ENCODE measurements at regions not wholly inside any gene's neighbourhood (a gene's known extent, or its start where the extent isn't known, plus 50 kb on each side); places are given as distances from the start of the nearest gene placed in this dataset.
"Not testable (repeated sequence)": the region's sequence is repeated elsewhere in the genome, so short reads cannot be mapped to it uniquely, and the experiment has no call there.

DNA sequence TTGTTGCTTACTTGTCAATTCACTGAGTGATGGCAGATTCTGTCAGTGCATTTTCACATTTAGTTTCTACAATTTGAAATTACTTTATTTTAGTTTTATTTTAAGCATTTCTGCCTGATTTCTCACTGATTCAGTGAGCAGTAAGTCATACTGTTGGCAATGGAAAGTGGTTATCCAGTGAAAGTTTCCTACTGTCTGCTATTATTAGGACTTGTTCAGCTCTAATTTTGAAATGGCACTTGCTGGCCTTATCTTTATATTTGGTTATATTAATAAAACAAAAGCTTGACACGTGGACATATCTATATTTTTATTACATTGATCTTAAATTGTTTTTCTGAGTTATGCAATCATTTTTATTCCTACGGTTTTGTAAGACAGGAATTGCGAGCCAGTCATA, 871.8 kb upstream of the SLC35B3 start:
- DNase-seq (ENCODE audit: low read depth), result no peak

GRCh38 chr6:9295644-9296043, 860.3 kb upstream of the SLC35B3 start:
- no peak for DNase-seq (ENCODE audit: low read depth)

DNA sequence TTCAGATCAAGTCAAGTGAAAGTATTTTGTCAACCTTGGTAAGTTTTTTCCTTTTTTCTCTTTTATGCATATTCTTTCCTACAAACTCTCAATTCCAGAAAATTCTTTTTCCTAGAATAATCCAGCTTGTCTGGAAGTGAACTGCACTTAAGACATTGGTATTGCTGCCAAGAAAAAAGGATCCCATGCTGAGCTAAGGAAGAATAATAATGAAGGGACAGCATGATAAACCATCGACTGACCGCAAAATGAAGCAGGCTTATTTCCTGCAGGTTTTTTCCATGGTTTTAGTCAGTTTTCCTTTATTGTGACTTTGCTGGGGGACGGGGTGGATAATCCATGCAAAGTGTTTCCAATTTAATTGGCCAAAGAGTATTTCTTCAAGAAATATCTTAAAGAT, 857.6 kb upstream of the SLC35B3 start:
- peak; percentile 34 for DNase-seq (ENCODE audit: low read depth)

- not testable (repeated sequence) for DNase-seq (ENCODE audit: low read depth)
These were observed 855.0 kb upstream of the SLC35B3 start for GRCh38 chr6:9290342-9290741.

GRCh38 chr6:9272671-9273070, 837.3 kb upstream of the SLC35B3 start:
- DNase-seq (ENCODE audit: low read depth), result no peak

- DNase-seq (ENCODE audit: low read depth), result no peak
These were observed 831.4 kb upstream of the SLC35B3 start for GRCh38 chr6:9266741-9267140.

- no peak for DNase-seq (ENCODE audit: low read depth)
These were observed 821.9 kb upstream of the SLC35B3 start for GRCh38 chr6:9257215-9257614.

DNA sequence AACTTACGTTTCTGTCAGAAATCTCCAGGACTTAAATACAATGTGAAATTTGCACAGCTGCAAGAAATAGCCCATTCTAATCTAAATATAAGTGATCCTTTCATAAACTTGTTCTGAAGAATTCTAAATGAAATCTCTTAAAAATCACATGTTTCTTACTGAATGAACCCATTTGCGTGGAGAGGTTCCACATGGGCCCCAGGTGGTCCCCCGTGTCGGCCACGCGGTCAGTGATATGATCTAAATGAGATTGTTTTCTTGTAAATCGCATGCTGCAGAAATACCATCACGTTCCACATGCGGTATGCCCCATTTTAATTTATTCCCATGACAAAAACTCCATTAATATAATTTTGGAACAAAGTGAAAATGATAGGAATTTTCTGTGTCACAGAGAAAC, 818.9 kb upstream of the SLC35B3 start:
- DNase-seq (ENCODE audit: low read depth), result no peak

DNA sequence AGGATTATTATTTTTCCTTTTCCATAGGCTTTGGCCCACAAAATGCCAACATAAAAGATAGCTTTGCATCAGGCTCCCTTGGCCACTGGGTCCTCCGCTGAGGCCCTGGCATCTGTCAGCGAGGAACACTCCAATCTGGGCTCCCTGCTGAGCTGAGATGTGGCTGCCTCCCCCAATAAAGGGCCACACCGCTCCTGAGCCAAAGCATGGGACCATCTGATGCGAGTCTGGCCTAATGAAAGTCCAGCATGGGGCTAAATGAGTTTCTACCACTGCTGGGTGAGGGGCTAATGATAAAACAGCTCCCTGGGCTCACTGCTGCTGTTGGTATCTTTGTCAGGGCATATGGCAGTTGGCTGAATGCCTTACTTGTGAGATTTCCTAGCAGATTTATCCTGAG, 817.5 kb upstream of the SLC35B3 start:
- DNase-seq (ENCODE audit: low read depth), result no peak

- DNase-seq (ENCODE audit: low read depth), result peak; percentile 15
These were observed 815.5 kb upstream of the SLC35B3 start for GRCh38 chr6:9250852-9251251.

DNA sequence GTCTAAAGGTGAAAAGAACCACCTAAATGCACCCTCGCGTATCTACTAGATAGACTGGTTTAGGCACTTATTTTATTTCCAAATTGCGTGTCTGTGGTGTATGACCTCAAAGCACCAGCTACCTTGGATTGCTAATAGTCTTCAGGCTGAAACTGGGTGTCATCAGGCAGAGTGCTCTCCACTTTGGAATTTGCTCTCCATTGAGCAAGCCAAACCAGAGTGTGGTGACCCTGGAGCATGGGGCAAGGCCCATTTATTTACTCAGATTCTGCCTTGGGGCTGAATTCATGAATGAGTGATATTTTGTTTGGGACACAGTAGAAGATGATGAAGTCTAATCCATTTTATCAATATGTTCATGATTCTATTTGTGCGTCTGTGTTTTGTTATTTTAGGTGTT, 812.8 kb upstream of the SLC35B3 start:
- DNase-seq (ENCODE audit: low read depth), result no peak

- DNase-seq (ENCODE audit: low read depth), result no peak
These were observed 805.5 kb upstream of the SLC35B3 start for GRCh38 chr6:9240861-9241260.

GRCh38 chr6:9236443-9236842, 801.1 kb upstream of the SLC35B3 start:
- DNase-seq (ENCODE audit: low read depth), result no peak

GRCh38 chr6:9233686-9234085, 798.3 kb upstream of the SLC35B3 start:
- DNase-seq (ENCODE audit: low read depth), result no peak

DNA sequence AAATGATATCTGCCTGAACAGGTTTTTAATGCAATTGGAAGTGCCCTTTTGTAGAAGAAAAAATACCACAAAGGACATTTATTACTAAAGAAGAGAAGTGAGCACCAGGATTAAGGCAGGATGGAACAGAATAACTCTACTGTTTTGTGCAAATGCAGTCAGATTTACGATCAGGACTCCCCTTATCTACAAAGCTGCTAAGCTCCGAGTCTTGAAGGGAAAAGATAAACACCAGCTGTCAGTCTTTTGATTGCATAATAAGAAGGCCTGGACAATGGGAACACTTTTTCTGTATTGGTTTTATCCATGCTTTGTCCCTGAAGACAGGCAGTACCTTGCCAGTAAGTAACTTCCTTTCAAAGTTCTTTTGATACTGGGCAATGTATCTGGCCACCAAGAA, 797.9 kb upstream of the SLC35B3 start:
- DNase-seq (ENCODE audit: low read depth), result no peak

DNA sequence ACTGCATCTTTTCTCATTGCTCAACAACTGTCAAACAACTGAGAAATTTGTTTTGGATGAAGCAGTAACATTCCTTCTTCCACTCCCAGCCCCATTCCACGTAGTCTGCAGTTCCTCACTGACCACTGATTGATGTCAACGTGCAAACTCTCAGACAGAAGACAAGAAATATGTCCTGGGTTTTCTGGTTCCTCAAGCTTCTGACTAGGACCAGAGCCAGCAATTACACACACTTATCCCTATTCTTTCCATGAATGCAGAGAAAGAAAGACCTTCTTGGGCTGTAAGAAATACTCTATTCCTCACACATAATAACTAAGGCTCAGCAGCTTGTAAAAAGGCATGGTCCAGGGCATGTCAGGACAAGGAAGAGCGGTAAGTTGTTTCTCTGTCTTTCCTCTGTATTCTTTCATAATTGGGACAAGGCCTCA, 790.1 kb upstream of the SLC35B3 start:
- DNase-seq (ENCODE audit: low read depth), result no peak

DNA sequence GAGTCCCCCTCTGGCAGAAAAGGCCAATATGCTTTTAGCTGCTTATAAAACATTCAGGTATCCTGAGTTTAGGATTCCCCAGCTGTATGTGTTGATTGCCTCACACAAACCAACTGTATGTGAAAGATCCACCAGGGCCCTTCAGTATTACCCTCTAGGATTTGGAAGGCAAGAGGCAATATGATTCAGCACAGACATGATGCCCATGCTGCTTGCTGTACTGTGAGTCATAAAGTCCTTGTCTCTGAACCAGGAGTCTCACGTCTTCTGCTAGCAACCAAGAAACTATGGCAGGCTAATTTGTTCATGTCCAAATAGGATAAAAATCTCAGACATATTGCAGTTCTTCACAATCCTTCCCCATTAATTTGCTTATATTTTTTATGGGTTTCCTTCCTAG, 789.2 kb upstream of the SLC35B3 start:
- no peak for DNase-seq (ENCODE audit: low read depth)

DNA sequence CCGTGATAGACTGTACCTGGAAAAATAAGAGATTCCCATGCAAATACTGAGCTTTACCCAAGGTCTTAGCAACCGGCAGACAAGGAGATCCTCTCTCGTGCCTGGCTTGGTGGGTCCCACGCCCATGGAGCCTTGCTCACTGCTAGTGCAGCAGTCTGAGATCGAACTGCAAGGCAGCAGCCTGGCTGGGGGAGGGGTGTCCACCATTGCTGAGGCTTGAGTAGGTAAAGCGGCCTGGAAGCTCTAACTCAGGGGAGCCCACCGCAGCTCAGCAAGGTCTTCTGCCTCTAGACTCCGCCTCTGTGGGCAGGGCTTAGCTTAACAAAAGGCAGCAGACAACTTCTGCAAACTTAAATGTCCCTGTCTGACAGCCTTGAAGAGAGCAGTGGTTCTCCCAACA, 778.4 kb upstream of the SLC35B3 start:
- not testable (repeated sequence) for DNase-seq (ENCODE audit: low read depth)

GRCh38 chr6:9208966-9209365, 773.6 kb upstream of the SLC35B3 start:
- DNase-seq (ENCODE audit: low read depth), result no peak

DNA sequence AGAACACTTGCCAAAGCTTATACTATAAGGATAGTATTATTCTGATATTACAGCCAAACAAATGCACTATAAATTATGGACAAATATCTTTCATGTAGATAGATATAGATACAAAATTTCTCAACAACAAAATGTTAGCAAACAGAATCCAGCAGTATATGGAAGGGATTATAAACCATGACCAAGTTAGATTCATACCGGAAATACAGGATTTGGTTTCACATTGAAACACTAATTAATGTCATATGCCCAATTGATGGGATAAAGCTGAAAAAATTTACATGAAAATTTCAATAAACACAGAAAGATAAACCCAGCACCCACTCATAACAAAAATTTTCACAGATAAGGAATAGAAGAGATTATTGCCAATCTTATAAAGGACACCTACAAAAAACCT, 770.3 kb upstream of the SLC35B3 start:
- no peak for DNase-seq (ENCODE audit: low read depth)

GRCh38 chr6:9204171-9204570, 768.8 kb upstream of the SLC35B3 start:
- peak; percentile 77 for DNase-seq (ENCODE audit: low read depth)

- DNase-seq (ENCODE audit: low read depth), result no peak
These were observed 765.4 kb upstream of the SLC35B3 start for GRCh38 chr6:9200712-9201111.

- DNase-seq (ENCODE audit: low read depth), result no peak
These were observed 762.4 kb upstream of the SLC35B3 start for GRCh38 chr6:9197726-9198125.

DNA sequence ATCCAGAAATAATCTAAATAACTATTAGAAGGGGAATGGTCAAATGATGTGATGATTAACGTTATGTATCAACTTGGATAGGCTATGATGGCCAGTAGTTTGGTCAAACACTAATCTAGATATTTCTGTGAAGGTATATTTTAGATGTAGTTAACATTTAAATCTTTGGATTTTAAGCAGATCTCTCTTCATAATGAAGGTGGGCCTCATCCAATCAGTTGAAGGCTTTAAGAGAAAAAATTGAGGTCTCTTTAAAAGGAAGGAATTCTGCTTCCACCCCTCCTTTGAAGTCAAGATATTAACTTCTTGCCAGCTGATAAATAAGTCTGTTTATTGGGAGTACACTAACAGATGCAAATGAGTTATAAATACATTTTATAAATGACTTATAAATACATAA, 760.0 kb upstream of the SLC35B3 start:
- DNase-seq (ENCODE audit: low read depth), result no peak

- DNase-seq (ENCODE audit: low read depth), result no peak
These were observed 757.1 kb upstream of the SLC35B3 start for GRCh38 chr6:9192405-9192909.

All from non-pigmented ciliary epithelial cell (primary cell).